ENCODE measurements at regions not wholly inside any gene's neighbourhood (a gene's known extent, or its start where the extent isn't known, plus 50 kb on each side); places are given as distances from the start of the nearest gene placed in this dataset.
"Not testable (repeated sequence)": the region's sequence is repeated elsewhere in the genome, so short reads cannot be mapped to it uniquely, and the experiment has no call there.

DNA sequence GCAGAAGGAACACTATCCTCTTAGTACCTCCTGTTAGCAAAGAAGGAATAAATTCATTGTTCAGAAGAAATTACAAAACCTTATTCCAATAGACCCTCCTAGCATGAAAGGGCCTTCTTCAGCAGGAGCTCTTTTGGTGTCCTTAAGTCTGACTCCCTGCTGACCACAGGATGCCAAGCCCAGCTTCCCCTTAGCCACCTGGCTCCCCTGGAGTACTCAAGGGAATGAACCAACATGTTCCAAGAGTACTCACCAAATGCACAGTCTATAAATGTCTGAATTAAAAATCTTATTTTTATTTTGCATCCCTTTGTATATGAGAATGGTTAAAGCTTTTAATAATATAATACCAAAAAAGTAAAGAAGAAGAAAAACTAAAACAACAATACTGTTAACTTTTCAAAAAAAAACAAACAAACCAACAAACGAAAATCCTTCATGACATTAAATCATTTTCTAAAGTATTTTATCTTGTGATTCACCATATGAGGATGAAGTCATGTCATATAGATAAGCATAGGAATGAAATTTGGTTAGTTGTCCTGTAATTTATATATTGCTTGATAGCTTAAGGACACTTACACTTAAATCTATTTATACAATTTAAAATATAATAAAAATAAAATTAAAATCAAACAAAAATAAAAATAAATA lies 1355.1 kb downstream of the HACE1 start:
- TF ChIP-seq SUPT20H (IDR thresholded peaks at IDR 0.05; ENCODE audit: borderline replicate concordance, control insufficient read depth, low read depth, low read length) (no peak), BMI1 (IDR thresholded peaks at IDR 0.05; ENCODE audit: borderline replicate concordance) (no peak), ZNF24 (IDR thresholded peaks at IDR 0.05) (no peak), ATF7 (IDR thresholded peaks at IDR 0.05; ENCODE audit: low read depth) (no peak), SPI1 (IDR thresholded peaks at IDR 0.05; ENCODE audit: borderline replicate concordance, insufficient read depth, low read depth, low read length) (no peak), NFXL1 (IDR thresholded peaks at IDR 0.05; ENCODE audit: borderline replicate concordance) (no peak), NBN (IDR thresholded peaks at IDR 0.05) (no peak), SMAD1 (IDR thresholded peaks at IDR 0.05; ENCODE audit: low read depth, partially characterized antibody) (no peak), RCOR1 (conservative IDR thresholded peaks at IDR 0.05; ENCODE audit: low read depth, low read length) (no peak), LARP7 (IDR thresholded peaks at IDR 0.05) (no peak), ZNF384 (IDR thresholded peaks at IDR 0.05; ENCODE audit: borderline replicate concordance, low read depth, low read length) (no peak), NRF1 (conservative IDR thresholded peaks at IDR 0.05; ENCODE audit: low read depth, low read length) (no peak), ETV6 (conservative IDR thresholded peaks at IDR 0.05 in 1 of 2, IDR thresholded peaks at IDR 0.05 in 1 of 2; ENCODE audit: borderline replicate concordance in 1 of 2, low read depth in 1 of 2) (no peak)
- BruUV-seq (replicated peaks): no TSS peak
- Histone ChIP-seq H4K20me1 (ENCODE audit: control insufficient read depth, insufficient read depth) (no peaks in the 10 kb centered on the region), H3K9ac (ENCODE audit: control insufficient read depth, insufficient read depth, low read length) (no peak overlapping the region), H3K4me1 (ENCODE audit: control insufficient read depth, insufficient read depth, low read length) (no peaks in the 10 kb centered on the region), H3K79me2 (ENCODE audit: control insufficient read depth, insufficient read depth, low read length) (no peaks in the 10 kb centered on the region), H3K4me2 (ENCODE audit: control insufficient read depth, insufficient read depth) (no peak overlapping the region), H2AFZ (ENCODE audit: control insufficient read depth, low read depth, low read length) (no peak overlapping the region), H3K36me3 (ENCODE audit: control insufficient read depth in 2 of 2, insufficient read depth in 2 of 2, low read length in 1 of 2) (no peaks in the 10 kb centered on the region), H3K4me3 (no peak overlapping the region), H3K27me3 (replicated peaks in 1 of 2; ENCODE audit: control insufficient read depth in 2 of 2, insufficient read depth in 2 of 2, low read length in 1 of 2) (no peaks in the 10 kb centered on the region), H3K27ac (ENCODE audit: control insufficient read depth, insufficient read depth) (no peak overlapping the region), H3K9me3 (replicated peaks; ENCODE audit: control insufficient read depth, insufficient read depth, low read length) (no peaks in the 10 kb centered on the region)
- DNase-seq (ENCODE audit: low read depth, low spot score) (no peak), ATAC-seq (no peak), FAIRE-seq (no peak)
- intact Hi-C loops (cut with micrococcal nuclease; ENCODE audit: unreplicated experiment): no loop called here
- ChIA-PET POLR2A (no interaction called here), SMC1A (ENCODE audit: uncharacterized antibody, unreplicated experiment) (interaction anchor here (2.1 kb wide), 1 partner anchor 16 kb away, joined by 6 read pairs; no protein-coding TSS in a partner anchor), CTCF (no interaction called here), RAD21 (ENCODE audit: unreplicated experiment) (no interaction called here)
- in situ Hi-C loops (cut with MboI): no loop called here
- WGBS (ENCODE audit: insufficient coverage, insufficient replicate concordance, low lambda C conversion rate, missing lambda C conversion rate): 0% methylated on average over 1 of the region's 1 CpG

DNA sequence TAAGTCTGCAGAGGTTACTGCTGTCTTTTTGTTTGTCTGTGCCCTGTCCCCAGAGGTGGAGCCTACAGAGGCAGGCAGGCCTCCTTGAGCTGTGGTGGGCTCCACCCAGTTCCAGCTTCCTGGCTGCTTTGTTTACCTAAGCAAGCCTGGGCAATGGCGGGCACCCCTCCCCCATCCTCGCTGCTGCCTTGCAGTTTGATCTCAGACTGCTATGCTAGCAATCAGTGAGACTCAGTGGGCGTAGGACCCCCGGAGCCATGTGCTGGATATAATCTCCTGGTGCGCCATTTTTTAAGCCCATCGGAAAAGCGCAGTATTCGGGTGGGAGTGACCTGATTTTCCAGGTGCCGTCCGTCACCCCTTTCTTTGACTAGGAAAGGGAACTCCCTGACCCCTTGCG lies 1363.1 kb downstream of the HACE1 start:
- H3K79me2 ChIP-seq (ENCODE audit: control insufficient read depth, insufficient read depth, low read length); intact Hi-C loops (cut with micrococcal nuclease; ENCODE audit: unreplicated experiment); DNase-seq (ENCODE audit: low read depth, low spot score); SMC1A ChIA-PET (ENCODE audit: uncharacterized antibody, unreplicated experiment); H3K27ac ChIP-seq (ENCODE audit: control insufficient read depth, insufficient read depth); in situ Hi-C loops (cut with MboI); H3K36me3 ChIP-seq (ENCODE audit: control insufficient read depth in 2 of 2, insufficient read depth in 2 of 2, low read length in 1 of 2); H3K4me2 ChIP-seq (ENCODE audit: control insufficient read depth, insufficient read depth); RAD21 ChIA-PET (ENCODE audit: unreplicated experiment); H3K9ac ChIP-seq (ENCODE audit: control insufficient read depth, insufficient read depth, low read length); H3K4me1 ChIP-seq (ENCODE audit: control insufficient read depth, insufficient read depth, low read length); H3K27me3 ChIP-seq (replicated peaks in 1 of 2; ENCODE audit: control insufficient read depth in 2 of 2, insufficient read depth in 2 of 2, low read length in 1 of 2); H3K4me3 ChIP-seq; H4K20me1 ChIP-seq (ENCODE audit: control insufficient read depth, insufficient read depth); POLR2A ChIA-PET; FAIRE-seq; H3K9me3 ChIP-seq (replicated peaks; ENCODE audit: control insufficient read depth, insufficient read depth, low read length); CTCF ChIA-PET; H2AFZ ChIP-seq (ENCODE audit: control insufficient read depth, low read depth, low read length); BruUV-seq (replicated peaks); ATAC-seq: not testable (repeated sequence)
- 78% methylated on average over 10 of the region's 11 CpGs for WGBS (ENCODE audit: insufficient coverage, insufficient replicate concordance, low lambda C conversion rate, missing lambda C conversion rate)
